ENCODE measurements at regions not wholly inside any gene's neighbourhood (a gene's known extent, or its start where the extent isn't known, plus 50 kb on each side); places are given as distances from the start of the nearest gene placed in this dataset.

DNA sequence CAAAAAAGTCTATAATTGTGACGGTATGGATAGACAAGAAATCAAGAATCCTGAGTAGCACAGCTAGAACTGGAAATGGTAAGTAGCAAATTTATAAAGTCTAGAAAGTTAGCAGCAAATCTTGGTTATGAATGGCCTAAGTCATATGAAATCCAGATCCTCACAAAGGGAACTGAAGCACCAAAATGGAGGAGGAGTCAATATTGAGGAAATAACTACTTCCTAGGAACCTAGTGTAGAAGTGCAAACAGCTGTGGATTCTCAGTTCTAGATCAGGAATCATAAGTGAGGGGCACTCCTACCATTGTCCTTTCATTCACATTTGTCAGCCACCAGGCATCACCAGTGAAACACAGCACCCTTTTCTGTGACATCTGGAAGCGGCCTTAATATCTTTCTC, 202.2 kb upstream of the DCN start:
- in situ Hi-C loops (cut with MboI; ENCODE audit: low sequenced_read_pairs): loop anchor here (25.0 kb wide), 1 partner anchor 1252 kb away; no protein-coding TSS in a partner anchor

- in situ Hi-C loops (cut with MboI; ENCODE audit: low sequenced_read_pairs): loop anchor here (25.0 kb wide), 1 partner anchor 1253 kb away; no protein-coding TSS in a partner anchor
These were observed 201.7 kb upstream of the DCN start for GRCh38 chr12:91384366-91384765.

GRCh38 chr12:91383099-91383498, 200.5 kb upstream of the DCN start:
- in situ Hi-C loops (cut with MboI; ENCODE audit: low sequenced_read_pairs): loop anchor here (25.0 kb wide), 1 partner anchor 1254 kb away; no protein-coding TSS in a partner anchor

GRCh38 chr12:91382081-91382543, 199.5 kb upstream of the DCN start:
- in situ Hi-C loops (cut with MboI; ENCODE audit: low sequenced_read_pairs): loop anchor here (25.0 kb wide), 1 partner anchor 1255 kb away; no protein-coding TSS in a partner anchor

GRCh38 chr12:91381309-91381804, 198.7 kb upstream of the DCN start:
- in situ Hi-C loops (cut with MboI; ENCODE audit: low sequenced_read_pairs): loop anchor here (25.0 kb wide), 1 partner anchor 1256 kb away; no protein-coding TSS in a partner anchor

DNA sequence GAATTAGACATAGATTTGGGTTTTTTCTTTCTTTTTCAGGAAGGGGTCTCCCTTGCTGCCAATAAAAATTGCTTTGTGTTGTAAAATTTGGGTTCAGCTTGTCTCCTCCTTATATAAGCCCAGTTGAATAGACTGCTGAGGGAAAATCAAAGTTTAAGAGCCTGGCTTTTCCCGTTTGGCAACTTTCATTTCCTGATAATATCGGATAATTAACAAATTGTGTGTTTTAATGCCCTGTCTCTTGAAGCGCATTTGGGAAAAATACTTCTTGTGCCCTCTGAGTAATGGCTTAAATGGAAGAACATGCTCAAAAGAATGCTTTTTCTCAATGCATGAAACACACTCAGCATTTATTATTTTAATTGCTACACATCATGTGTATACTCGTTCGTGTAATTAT, 198.0 kb upstream of the DCN start:
- in situ Hi-C loops (cut with MboI; ENCODE audit: low sequenced_read_pairs): loop anchor here (25.0 kb wide), 1 partner anchor 1257 kb away; no protein-coding TSS in a partner anchor

DNA sequence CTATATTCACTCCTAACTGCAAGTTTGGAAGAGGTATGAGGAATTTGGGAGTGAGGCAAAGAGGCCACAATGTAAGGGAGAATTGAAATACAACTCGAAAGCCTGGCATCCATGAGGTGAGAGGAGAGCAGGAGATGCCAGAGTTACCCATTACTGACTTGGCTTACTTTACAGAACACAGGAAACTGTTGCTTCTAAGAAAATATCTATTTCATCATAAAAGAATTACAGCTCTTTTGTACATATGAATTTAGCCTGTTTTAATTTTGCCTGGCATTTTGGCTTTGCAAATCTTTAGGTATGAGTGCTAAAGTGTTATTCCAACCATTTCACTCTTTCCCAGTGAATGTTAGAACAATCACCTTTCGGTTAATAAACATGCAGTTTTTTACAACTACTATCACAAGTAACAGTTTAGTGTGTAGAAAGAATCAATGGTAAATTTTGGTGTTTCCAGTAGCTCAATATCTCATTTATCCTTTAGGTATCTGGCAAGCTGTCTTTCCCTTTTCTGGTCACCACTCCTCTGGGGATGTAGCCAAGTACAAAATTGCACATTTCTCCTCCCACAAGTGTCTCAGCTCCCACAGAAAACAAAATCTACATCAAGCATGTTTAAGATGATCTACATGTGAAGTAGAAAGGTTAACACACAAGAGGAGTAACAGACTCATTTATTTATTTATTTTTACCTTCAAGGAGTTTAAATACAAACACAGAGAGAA, 196.6 kb upstream of the DCN start:
- in situ Hi-C loops (cut with MboI; ENCODE audit: low sequenced_read_pairs): loop anchor here (25.0 kb wide), 1 partner anchor 1258 kb away; no protein-coding TSS in a partner anchor

DNA sequence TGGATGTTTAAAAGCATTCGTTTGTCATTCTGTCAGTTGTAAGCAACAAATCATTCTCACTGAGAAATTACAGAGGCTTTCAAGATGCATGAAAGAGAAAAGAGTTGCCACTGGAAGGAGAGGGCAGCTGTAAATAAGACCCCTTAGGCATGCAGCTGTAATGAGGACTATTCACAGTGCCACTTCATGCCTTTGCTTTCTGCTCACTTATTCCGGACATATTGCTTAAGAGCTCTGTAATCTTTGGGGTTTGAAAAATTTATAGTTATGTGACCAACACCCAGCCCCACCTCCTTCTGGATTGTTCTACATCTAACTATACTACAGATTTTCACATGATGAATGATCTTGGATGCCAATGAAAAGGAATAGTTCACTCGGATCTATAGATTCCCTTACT, 194.8 kb upstream of the DCN start:
- in situ Hi-C loops (cut with MboI; ENCODE audit: low sequenced_read_pairs): loop anchor here (25.0 kb wide), 1 partner anchor 1260 kb away; no protein-coding TSS in a partner anchor

GRCh38 chr12:91373086-91373485, 190.5 kb upstream of the DCN start:
- in situ Hi-C loops (cut with MboI; ENCODE audit: low sequenced_read_pairs): no loop called here

DNA sequence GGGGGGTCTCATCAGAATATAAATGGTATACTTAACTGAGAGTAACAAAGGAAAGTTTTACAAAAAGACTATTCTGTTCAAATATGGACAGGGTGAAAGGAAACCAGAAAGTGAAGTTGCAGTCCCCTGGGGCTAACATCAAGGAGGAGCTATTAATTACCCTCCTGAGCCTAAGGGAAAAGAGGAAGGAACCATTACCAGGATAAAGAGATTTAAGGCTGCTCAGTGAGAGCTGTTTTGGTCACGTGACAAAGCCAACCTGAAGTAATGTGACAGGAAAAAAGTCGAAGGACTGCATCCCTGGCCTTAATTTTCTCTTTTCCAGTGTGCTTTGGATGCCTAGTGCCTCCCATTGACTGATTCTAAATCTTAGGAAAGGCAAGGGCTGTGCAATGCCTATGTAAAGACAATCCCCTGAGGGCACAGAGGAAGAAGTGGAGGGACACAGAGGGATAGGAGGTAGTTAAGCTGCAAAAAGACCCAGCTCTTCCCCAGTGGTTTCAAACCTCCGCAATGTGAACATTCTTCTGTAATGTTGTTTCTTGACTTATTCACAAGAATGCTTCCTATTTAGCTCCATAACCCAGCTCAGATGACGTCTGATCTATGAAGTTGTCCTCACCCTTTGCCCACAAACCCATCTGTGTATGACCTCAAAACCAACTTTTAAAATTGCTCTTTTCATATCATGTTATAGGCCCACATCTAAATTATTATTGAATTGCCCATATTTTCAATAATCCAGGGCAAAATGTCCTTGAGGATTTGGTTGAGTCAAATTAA, 187.7 kb upstream of the DCN start:
- in situ Hi-C loops (cut with MboI; ENCODE audit: low sequenced_read_pairs): no loop called here

- in situ Hi-C loops (cut with MboI; ENCODE audit: low sequenced_read_pairs): no loop called here
These were observed 186.0 kb upstream of the DCN start for GRCh38 chr12:91368613-91369012.

- in situ Hi-C loops (cut with MboI; ENCODE audit: low sequenced_read_pairs): no loop called here
These were observed 184.7 kb upstream of the DCN start for GRCh38 chr12:91367234-91367849.

GRCh38 chr12:91364471-91365184, 182.0 kb upstream of the DCN start:
- in situ Hi-C loops (cut with MboI; ENCODE audit: low sequenced_read_pairs): no loop called here

- in situ Hi-C loops (cut with MboI; ENCODE audit: low sequenced_read_pairs): no loop called here
These were observed 179.2 kb upstream of the DCN start for GRCh38 chr12:91361864-91362263.

DNA sequence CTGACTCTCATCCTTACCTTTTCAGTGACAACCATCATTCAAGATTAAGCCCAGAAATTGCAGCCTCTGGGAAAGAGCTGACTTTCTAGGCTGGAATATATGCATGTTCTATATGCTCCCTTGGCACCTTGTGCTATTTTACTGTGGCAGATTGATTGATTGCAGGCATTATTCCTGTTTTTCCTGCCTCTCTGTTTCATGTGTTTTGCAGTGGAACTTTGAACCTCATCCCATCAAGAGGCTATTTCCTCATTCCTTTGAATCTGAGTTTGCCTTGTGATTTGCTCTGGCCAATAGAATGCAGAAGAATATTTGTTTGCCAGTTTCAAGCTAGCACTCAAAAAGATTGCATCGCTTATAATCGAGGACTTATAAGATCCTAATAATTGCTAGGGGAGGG, 174.8 kb upstream of the DCN start:
- in situ Hi-C loops (cut with MboI; ENCODE audit: low sequenced_read_pairs): no loop called here

DNA sequence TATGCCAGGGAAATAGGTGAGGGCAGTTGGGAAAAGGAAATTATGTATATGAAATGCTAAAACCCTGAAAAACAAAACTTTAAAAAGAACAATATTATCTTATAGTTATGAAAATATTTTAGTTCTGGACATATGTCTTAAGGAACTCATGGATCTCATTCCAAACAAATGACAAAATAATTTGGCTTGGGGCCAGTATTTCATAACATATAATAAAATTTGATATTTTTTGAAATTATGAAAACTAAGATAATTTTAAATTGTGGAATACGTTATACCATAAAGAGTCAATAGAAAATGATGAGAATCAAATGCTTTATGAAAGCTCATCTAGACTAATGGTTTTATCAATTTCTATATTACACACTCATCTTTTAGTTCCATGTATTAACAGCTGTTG, 173.8 kb upstream of the DCN start:
- in situ Hi-C loops (cut with MboI; ENCODE audit: low sequenced_read_pairs): no loop called here

DNA sequence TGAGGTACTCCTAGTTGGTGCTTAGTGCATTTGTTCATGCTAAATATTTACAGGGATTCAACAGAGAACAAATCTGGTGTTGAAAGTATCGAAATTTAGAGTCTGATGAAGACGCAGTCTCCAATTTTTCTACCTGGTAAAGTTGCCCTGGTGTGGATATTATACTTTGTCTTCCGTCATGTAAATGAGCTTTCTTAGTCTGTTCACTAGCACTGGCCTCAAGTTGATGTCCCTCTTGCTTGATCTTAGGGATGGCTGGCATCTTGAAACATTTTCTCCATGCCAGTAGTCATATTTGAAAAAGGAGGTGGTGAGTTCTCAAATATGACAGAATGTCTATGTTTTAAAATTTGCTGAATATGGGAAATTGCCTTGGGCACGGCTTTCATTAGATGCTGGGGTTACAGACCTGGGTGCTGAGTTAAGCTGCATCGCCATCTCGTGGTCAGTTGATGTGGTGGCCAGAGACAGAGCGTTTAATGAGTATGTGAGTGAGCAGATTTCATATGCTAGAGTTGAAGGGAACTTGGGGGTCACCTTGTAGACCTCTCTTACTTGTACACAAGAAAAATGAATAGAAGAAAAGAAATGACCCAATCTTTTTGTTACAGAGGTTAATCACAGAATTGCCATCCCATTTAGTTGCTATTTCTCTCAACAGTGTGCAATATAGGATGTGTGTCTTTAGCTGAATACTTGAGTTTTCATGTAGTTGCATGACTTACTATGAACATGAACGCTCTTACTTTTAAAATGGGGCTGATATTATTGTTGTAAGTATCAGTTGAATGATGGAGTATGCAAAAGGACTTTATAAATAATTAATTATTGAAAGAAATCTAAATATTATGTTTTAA, 172.8 kb upstream of the DCN start:
- in situ Hi-C loops (cut with MboI; ENCODE audit: low sequenced_read_pairs): no loop called here

DNA sequence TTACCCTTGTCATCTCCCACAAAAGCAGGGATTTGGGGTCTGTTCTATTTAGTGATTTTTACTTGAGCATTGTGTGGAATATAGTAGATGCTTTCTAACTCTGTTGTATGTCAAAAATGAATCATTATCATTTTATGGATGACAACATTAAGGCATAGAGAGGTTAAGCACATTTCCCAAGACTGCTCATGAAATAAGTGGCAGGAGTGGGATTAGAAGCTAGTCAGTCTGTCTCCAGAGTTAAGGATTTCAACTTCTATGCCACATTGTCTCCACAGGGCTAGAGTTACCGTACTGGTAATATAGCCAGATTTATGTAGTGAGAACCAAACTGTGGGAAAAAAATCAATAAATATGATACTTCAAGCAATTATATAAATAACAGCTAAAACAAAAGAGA, 170.6 kb upstream of the DCN start:
- in situ Hi-C loops (cut with MboI; ENCODE audit: low sequenced_read_pairs): no loop called here

DNA sequence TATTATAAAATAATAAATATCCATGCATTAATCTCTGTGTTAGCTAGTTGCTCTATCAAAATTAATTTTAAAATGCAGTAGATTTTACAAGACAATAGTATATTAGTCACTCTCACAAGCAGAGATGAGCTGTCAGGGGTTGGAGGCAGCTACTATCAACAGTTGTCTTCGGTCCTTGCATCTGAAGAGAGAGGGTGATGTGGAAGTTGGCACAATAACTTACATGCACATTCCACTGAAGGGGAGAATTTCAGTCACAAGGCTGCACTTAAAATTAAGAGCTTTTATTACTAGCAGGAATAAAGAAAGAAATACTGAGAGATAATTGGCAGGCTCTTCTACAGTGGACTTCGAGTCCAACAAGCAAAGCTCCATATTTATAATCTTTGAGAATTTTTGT, 166.9 kb upstream of the DCN start:
- in situ Hi-C loops (cut with MboI; ENCODE audit: low sequenced_read_pairs): loop anchor here (25.0 kb wide), 1 partner anchor 387 kb away; the partner anchor contains the start of gene CCER1

Measured in HL-60/S4 (cell line).